Suprapubic skin (tissue), 4 donors: ENCODE measurements at regions not wholly inside any gene's neighbourhood (a gene's known extent, or its start where the extent isn't known, plus 50 kb on each side); places are given as distances from the start of the nearest gene placed in this dataset.

ENCODE experiments used
- DNase-seq, 2 donors: peaks; one replicate each; pipeline ENCODE4 v3.0.0-alpha.2; 2019; ENCODE audit warnings: low spot score in 2 of 2
- H3K27ac ChIP-seq: fragments of 200-600 bp; sonication (generic); one replicate; pipeline ENCODE4 v1.5.1; 2019
- H3K27me3 ChIP-seq: fragments of 200-600 bp; sonication (generic); one replicate; pipeline ENCODE4 v1.5.1; 2019
- H3K36me3 ChIP-seq: fragments of 200-600 bp; sonication (generic); one replicate; pipeline ENCODE4 v1.5.1; 2019
- H3K4me1 ChIP-seq: fragments of 200-600 bp; sonication (generic); one replicate; pipeline ENCODE4 v1.5.1; 2019
- H3K4me3 ChIP-seq: fragments of 200-600 bp; sonication (generic); one replicate; pipeline ENCODE4 v1.5.1; 2019; ENCODE audit warnings: mild to moderate bottlenecking
- H3K9me3 ChIP-seq: fragments of 200-600 bp; sonication (generic); one replicate; pipeline ENCODE4 v1.5.1; 2019
- CTCF ChIP-seq, 2 donors: fragments of 200-600 bp in 1 of 2; fragments of 450-650 bp in 1 of 2; sonication (generic) in 1 of 2; IDR thresholded peaks; one replicate each; pipeline ENCODE4 v1.5.1; 2016 to 2019; ENCODE audit warnings: antibody characterized with exemption in 2 of 2, mild to moderate bottlenecking in 1 of 2, moderate library complexity in 1 of 2
- EP300 ChIP-seq: sonication (generic); formaldehyde crosslinking; IDR thresholded peaks from one replicate; pipeline ENCODE4 v1.6.1; 2017; ENCODE audit warnings: antibody characterized with exemption
- POLR2A ChIP-seq, 2 donors: fragments of 450-650 bp; IDR thresholded peaks; one replicate each; pipeline ENCODE4 v1.6.1; 2017; ENCODE audit warnings: antibody characterized with exemption in 2 of 2, mild to moderate bottlenecking in 2 of 2, moderate library complexity in 2 of 2
- POLR2AphosphoS5 ChIP-seq, 3 donors: sonication (generic); formaldehyde crosslinking; IDR thresholded peaks; one replicate each; pipeline ENCODE4 v1.6.1; 2017; ENCODE audit warnings: antibody characterized with exemption in 3 of 3
- WGBS: methylation state at CpG from one replicate; pipeline ENCODE4 v1.1.5; 2018; 5-methylcytosine and 5-hydroxymethylcytosine counted together

GRCh38 chr4:184558996-184559395 lies 84.6 kb upstream of the IRF2 start:
- H3K27me3 ChIP-seq, result no peaks in the 10 kb centered on the region
- TF ChIP-seq EP300, result no peak
- TF ChIP-seq POLR2AphosphoS5 (IDR thresholded peaks at IDR 0.05), result no peak
- no peak for TF ChIP-seq POLR2A (IDR thresholded peaks at IDR 0.05)
- TF ChIP-seq CTCF (IDR thresholded peaks at IDR 0.05), result no peak
- DNase-seq, result no peak
- no peak overlapping the region for H3K27ac ChIP-seq
- no peaks in the 10 kb centered on the region for H3K9me3 ChIP-seq
- 73% methylated on average over 7 of the region's 7 CpGs for WGBS
- no peak overlapping the region for H3K4me3 ChIP-seq
- no peaks in the 10 kb centered on the region for H3K36me3 ChIP-seq
- no peaks in the 10 kb centered on the region for H3K4me1 ChIP-seq

- no peak for DNase-seq
- TF ChIP-seq POLR2AphosphoS5 (IDR thresholded peaks at IDR 0.05) (no peak), CTCF (IDR thresholded peaks at IDR 0.05) (no peak), POLR2A (IDR thresholded peaks at IDR 0.05) (no peak), EP300 (no peak)
- WGBS, result 89% methylated on average over 4 of the region's 4 CpGs
- H3K27ac ChIP-seq, result no peak overlapping the region
- no peak overlapping the region for H3K4me3 ChIP-seq
- H3K27me3 ChIP-seq, result no peaks in the 10 kb centered on the region
- no peaks in the 10 kb centered on the region for H3K9me3 ChIP-seq
- H3K36me3 ChIP-seq, result no peaks in the 10 kb centered on the region
- H3K4me1 ChIP-seq, result no peaks in the 10 kb centered on the region
These were observed 79.5 kb upstream of the IRF2 start for GRCh38 chr4:184553891-184554290.

GRCh38 chr4:184550476-184550875 lies 76.1 kb upstream of the IRF2 start:
- WGBS, result 27% methylated on average over 3 of the region's 3 CpGs
- Histone ChIP-seq H3K27ac (no peak overlapping the region), H3K36me3 (no peaks in the 10 kb centered on the region), H3K4me3 (no peak overlapping the region), H3K9me3 (no peaks in the 10 kb centered on the region), H3K4me1 (peaks cover 5% of the 10 kb centered on the region), H3K27me3 (no peaks in the 10 kb centered on the region)
- TF ChIP-seq CTCF (IDR thresholded peaks at IDR 0.05) (no peak), EP300 (no peak), POLR2AphosphoS5 (IDR thresholded peaks at IDR 0.05) (no peak), POLR2A (IDR thresholded peaks at IDR 0.05) (no peak)
- DNase-seq, result no peak

GRCh38 chr4:184548648-184549341 lies 74.4 kb upstream of the IRF2 start:
- 71% methylated on average over 20 of the region's 20 CpGs for WGBS
- Histone ChIP-seq H3K4me1 (peaks cover 10% of the 10 kb centered on the region), H3K27me3 (no peaks in the 10 kb centered on the region), H3K27ac (no peak overlapping the region), H3K9me3 (no peaks in the 10 kb centered on the region), H3K36me3 (no peaks in the 10 kb centered on the region), H3K4me3 (no peak overlapping the region)
- DNase-seq, result no peak
- TF ChIP-seq CTCF (IDR thresholded peaks at IDR 0.05) (no peak), POLR2A (IDR thresholded peaks at IDR 0.05) (no peak), EP300 (no peak), POLR2AphosphoS5 (IDR thresholded peaks at IDR 0.05) (no peak)

- H3K27me3 ChIP-seq, result no peaks in the 10 kb centered on the region
- H3K36me3 ChIP-seq, result no peaks in the 10 kb centered on the region
- TF ChIP-seq CTCF (IDR thresholded peaks at IDR 0.05) (no peak), POLR2AphosphoS5 (IDR thresholded peaks at IDR 0.05) (no peak), POLR2A (IDR thresholded peaks at IDR 0.05) (no peak), EP300 (no peak)
- no peak overlapping the region for H3K4me3 ChIP-seq
- H3K9me3 ChIP-seq, result no peaks in the 10 kb centered on the region
- no peak overlapping the region for H3K27ac ChIP-seq
- 66% methylated on average over 5 of the region's 5 CpGs for WGBS
- DNase-seq, result no peak
- peaks cover 10% of the 10 kb centered on the region for H3K4me1 ChIP-seq
These were observed 73.9 kb upstream of the IRF2 start for GRCh38 chr4:184548316-184548647.
